Astrocyte of the cerebellum (primary cell): ENCODE measurements at regions not wholly inside any gene's neighbourhood (a gene's known extent, or its start where the extent isn't known, plus 50 kb on each side); places are given as distances from the start of the nearest gene placed in this dataset.
"Not testable (repeated sequence)": the region's sequence is repeated elsewhere in the genome, so short reads cannot be mapped to it uniquely, and the experiment has no call there.

ENCODE experiments used
- DNase-seq: peaks from one replicate; pipeline ENCODE4 v3.0.0-alpha.2; 2011; ENCODE audit warnings: low read depth
- H3K4me3 ChIP-seq: 2 replicates; pipeline ENCODE4 v1.5.1; 2011; ENCODE audit warnings: mild to moderate bottlenecking, low read depth, low read length, moderate library complexity
- CTCF ChIP-seq: IDR thresholded peaks from 2 replicates; pipeline ENCODE4 v1.5.1; 2012; ENCODE audit warnings: low read length, low read depth, moderate library complexity, mild to moderate bottlenecking; ENCODE audit errors: missing control alignments
- in situ Hi-C: cut with HindIII; loops from 2 replicates; pipeline ENCODE4 v1.10.0; 2017; ENCODE audit warnings: low sequenced_read_pairs

GRCh38 chr3:27641888-27642601 is 80.1 kb downstream of the EOMES start:
- no peak for DNase-seq
- H3K4me3 ChIP-seq, result no peak overlapping the region
- in situ Hi-C loops, result no loop called here
- TF ChIP-seq CTCF, result no peak

GRCh38 chr3:27641271-27641800 is 80.8 kb downstream of the EOMES start:
- H3K4me3 ChIP-seq, result no peak overlapping the region
- in situ Hi-C loops, result no loop called here
- TF ChIP-seq CTCF, result no peak
- no peak for DNase-seq

- no peak for DNase-seq
- in situ Hi-C loops, result no loop called here
- TF ChIP-seq CTCF, result no peak
- no peak overlapping the region for H3K4me3 ChIP-seq
Observed at GRCh38 chr3:27639271-27639670, 82.9 kb downstream of the EOMES start.

- in situ Hi-C loops, result no loop called here
- H3K4me3 ChIP-seq, result no peak overlapping the region
- no peak for DNase-seq
- no peak for TF ChIP-seq CTCF
Observed at GRCh38 chr3:27638594-27638993, 83.5 kb downstream of the EOMES start.

- no peak overlapping the region for H3K4me3 ChIP-seq
- no peak for TF ChIP-seq CTCF
- DNase-seq, result no peak
- in situ Hi-C loops, result no loop called here
Observed at GRCh38 chr3:27637346-27637995, 84.7 kb downstream of the EOMES start.

GRCh38 chr3:27635006-27635405 is 87.1 kb downstream of the EOMES start:
- H3K4me3 ChIP-seq, DNase-seq, in situ Hi-C loops: not testable (repeated sequence)

- no peak for TF ChIP-seq CTCF
- H3K4me3 ChIP-seq, result peak overlapping the region; percentile 44
- DNase-seq, result no peak
- in situ Hi-C loops, result no loop called here
Observed at GRCh38 chr3:27633224-27633545, 88.9 kb downstream of the EOMES start.
